ENCODE measurements at regions not wholly inside any gene's neighbourhood (a gene's known extent, or its start where the extent isn't known, plus 50 kb on each side); places are given as distances from the start of the nearest gene placed in this dataset.
"Not testable (repeated sequence)": the region's sequence is repeated elsewhere in the genome, so short reads cannot be mapped to it uniquely, and the experiment has no call there.

DNA sequence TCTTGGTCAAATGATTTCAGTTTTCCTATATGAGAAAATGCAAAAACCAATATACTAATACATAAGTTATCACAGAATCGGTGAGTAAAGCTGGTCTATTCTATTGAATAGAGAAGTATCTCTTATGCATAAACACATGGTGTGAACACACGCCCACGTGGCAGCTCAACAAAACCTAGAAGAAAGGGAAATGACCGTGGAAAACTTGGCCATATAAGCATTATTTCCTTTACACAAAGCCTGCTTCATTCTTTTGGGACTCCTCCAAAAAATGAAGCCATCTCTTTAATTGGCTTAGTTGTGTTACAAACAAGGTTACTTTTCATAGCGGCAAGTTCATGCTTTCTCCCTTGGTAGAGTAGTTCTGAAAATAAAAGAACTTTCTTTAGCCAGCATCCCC is 183.2 kb downstream of the TMEM161B start:
- no peak overlapping the region for H3K4me3 ChIP-seq (ENCODE audit: low read depth, low read length)
- in situ Hi-C loops (cut with HindIII; ENCODE audit: low sequenced_read_pairs), result no loop called here
- DNase-seq (ENCODE audit: low read depth), result no peak
- TF ChIP-seq, protein P1, sequence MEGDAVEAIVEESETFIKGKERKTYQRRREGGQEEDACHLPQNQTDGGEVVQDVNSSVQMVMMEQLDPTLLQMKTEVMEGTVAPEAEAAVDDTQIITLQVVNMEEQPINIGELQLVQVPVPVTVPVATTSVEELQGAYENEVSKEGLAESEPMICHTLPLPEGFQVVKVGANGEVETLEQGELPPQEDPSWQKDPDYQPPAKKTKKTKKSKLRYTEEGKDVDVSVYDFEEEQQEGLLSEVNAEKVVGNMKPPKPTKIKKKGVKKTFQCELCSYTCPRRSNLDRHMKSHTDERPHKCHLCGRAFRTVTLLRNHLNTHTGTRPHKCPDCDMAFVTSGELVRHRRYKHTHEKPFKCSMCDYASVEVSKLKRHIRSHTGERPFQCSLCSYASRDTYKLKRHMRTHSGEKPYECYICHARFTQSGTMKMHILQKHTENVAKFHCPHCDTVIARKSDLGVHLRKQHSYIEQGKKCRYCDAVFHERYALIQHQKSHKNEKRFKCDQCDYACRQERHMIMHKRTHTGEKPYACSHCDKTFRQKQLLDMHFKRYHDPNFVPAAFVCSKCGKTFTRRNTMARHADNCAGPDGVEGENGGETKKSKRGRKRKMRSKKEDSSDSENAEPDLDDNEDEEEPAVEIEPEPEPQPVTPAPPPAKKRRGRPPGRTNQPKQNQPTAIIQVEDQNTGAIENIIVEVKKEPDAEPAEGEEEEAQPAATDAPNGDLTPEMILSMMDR (IDR thresholded peaks at IDR 0.05; ENCODE audit: low read depth, low read length, missing control alignments), result no peak

DNA sequence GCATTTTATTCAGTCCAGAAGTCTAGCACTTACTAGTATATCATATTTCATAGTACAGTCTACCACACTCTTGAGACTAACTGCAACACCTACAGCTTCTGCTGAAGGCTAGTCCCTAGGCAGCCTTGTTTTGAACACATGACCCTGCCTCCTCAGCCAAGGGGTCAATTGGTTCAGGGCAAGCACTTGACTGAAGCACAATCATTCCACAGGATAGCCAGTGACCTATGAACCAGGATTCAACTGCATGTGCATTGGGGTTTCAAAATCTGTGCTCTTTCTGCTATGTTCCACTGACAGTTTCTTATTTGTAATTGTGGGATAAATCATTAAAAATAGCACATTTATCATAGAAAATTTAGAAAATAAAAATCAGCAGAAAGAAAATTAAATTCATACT is 186.8 kb downstream of the TMEM161B start:
- DNase-seq (ENCODE audit: low read depth), result no peak
- no peak overlapping the region for H3K4me3 ChIP-seq (ENCODE audit: low read depth, low read length)
- in situ Hi-C loops (cut with HindIII; ENCODE audit: low sequenced_read_pairs), result no loop called here
- TF ChIP-seq, protein P1 (IDR thresholded peaks at IDR 0.05; ENCODE audit: low read depth, low read length, missing control alignments), result no peak

DNA sequence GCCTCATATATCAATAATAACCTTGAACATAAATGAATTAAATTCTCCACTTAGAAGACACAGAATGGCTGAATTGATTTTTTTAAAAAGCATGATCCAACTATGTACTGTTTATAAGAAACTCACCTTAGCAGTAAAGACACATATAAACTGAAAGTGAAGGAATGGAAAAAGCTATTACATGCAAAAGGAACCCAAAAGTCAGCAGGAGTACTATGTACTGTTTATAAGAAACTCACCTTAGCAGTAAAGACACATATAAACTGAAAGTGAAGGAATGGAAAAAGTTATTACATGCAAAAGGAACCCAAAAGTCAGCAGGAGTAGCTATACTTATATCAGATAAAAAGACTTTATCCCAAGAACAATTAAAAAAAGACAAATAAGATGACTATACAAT is 204.8 kb downstream of the TMEM161B start:
- TF ChIP-seq, protein P1 (IDR thresholded peaks at IDR 0.05; ENCODE audit: low read depth, low read length, missing control alignments), result no peak
- no peak overlapping the region for H3K4me3 ChIP-seq (ENCODE audit: low read depth, low read length)
- in situ Hi-C loops (cut with HindIII; ENCODE audit: low sequenced_read_pairs), result no loop called here
- DNase-seq (ENCODE audit: low read depth), result no peak

DNA sequence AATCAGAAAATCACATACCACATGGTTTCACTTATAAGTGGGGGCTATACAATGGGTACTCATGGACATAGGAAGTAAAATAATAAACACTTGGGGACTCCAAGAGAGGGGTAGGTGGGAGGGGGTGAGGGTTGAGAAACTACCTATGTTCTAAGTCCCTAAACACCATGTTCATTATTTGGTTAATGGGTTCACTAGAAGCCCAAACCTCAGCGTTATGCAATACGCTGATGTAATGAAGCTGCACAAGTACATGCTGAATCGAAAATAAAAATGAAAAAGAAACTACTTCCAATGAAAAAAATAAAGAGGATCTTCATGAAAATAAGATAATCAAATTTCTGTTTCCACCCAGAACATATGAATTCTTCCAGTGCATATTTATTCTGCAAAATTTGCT is 208.5 kb downstream of the TMEM161B start:
- in situ Hi-C loops (cut with HindIII; ENCODE audit: low sequenced_read_pairs), result no loop called here
- H3K4me3 ChIP-seq (ENCODE audit: low read depth, low read length), result no peak overlapping the region
- TF ChIP-seq, protein P1 (IDR thresholded peaks at IDR 0.05; ENCODE audit: low read depth, low read length, missing control alignments), result no peak
- no peak for DNase-seq (ENCODE audit: low read depth)

DNA sequence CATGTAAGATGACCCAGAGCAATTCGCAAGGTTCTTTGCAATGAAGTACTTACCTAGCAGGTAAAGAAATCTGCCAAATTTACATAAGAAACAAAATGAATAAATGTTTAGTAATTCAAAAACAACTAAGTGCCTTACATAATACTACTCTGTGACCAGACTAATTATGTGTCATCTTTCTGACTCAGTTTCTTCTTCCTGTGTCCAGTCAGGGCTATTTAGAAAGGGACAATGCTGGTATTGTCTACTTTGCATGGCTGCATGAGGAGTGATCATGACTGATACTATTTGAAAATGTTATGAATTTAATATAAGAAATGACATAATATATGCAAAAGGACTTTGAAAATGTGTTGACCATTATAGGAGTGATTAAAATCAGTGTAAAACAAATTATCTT is 210.0 kb downstream of the TMEM161B start:
- H3K4me3 ChIP-seq (ENCODE audit: low read depth, low read length), result no peak overlapping the region
- TF ChIP-seq, protein P1 (IDR thresholded peaks at IDR 0.05; ENCODE audit: low read depth, low read length, missing control alignments), result no peak
- in situ Hi-C loops (cut with HindIII; ENCODE audit: low sequenced_read_pairs), result no loop called here
- no peak for DNase-seq (ENCODE audit: low read depth)

DNA sequence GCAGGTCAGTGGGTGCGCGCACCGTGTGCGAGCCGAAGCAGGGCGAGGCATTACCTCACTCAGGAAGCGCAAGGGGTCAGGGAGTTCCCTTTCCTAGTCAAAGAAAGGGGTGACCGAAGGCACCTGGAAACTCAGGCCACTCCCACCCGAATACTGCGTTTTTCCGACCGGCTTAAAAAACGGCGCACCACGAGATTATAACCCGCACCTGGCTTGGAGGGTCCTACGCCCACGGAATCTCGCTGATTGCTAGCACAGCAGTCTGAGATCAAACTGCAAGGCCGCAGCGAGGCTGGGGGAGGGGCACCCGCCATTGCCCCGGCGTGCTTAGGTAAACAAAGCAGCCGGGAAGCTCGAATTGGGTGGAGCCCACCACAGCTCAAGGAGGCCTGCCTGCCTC is 216.2 kb downstream of the TMEM161B start:
- in situ Hi-C loops (cut with HindIII; ENCODE audit: low sequenced_read_pairs); H3K4me3 ChIP-seq (ENCODE audit: low read depth, low read length); DNase-seq (ENCODE audit: low read depth): not testable (repeated sequence)

DNA sequence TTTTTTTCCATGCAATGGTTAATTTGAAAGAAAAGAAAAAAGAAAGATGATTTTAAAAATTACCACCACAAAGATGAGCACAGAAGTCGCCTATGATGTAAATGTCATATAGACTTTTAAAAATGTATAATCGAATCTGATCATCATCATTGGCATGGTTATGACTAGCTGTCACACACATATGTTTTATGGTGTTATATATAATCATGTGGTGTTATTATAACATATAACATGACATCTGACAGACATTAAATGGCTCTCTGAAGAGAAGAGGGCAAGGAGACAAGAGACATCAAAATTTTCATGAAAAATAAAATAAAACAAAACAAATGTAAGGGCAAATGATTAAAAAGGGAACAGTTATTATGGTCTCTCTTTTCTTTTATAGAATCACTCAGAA is 217.5 kb downstream of the TMEM161B start:
- TF ChIP-seq, protein P1 (IDR thresholded peaks at IDR 0.05; ENCODE audit: low read depth, low read length, missing control alignments), result no peak
- H3K4me3 ChIP-seq (ENCODE audit: low read depth, low read length), result no peak overlapping the region
- no peak for DNase-seq (ENCODE audit: low read depth)
- in situ Hi-C loops (cut with HindIII; ENCODE audit: low sequenced_read_pairs), result no loop called here

Measured in astrocyte of the cerebellum (primary cell).